ENCODE measurements at regions not wholly inside any gene's neighbourhood (a gene's known extent, or its start where the extent isn't known, plus 50 kb on each side); places are given as distances from the start of the nearest gene placed in this dataset.

DNA sequence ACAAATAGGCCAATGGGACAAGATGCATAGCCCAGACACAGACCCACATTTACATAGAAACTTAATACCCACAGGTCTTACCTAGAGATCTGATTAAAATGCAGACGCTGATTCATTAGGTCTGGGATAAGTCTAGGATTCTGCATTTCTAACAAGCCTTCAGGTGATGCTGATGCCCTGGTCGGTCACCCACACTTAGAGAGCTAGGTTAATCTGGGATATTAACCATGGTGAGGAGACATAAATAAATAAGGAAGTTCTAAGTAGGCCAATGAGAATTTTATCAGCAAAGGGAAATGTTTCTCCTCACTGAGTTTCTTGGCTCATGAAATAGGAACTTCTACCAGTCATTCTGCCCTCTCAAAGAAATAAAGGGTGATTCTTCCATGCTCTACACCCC lies 120.1 kb downstream of the BMP4 start:
- in situ Hi-C loops (cut with HindIII; ENCODE audit: low pct_unique_long_range_greater_than_20kb, low sequenced_read_pairs), result no loop called here
- peak; percentile 29 for DNase-seq (ENCODE audit: low read depth)

DNA sequence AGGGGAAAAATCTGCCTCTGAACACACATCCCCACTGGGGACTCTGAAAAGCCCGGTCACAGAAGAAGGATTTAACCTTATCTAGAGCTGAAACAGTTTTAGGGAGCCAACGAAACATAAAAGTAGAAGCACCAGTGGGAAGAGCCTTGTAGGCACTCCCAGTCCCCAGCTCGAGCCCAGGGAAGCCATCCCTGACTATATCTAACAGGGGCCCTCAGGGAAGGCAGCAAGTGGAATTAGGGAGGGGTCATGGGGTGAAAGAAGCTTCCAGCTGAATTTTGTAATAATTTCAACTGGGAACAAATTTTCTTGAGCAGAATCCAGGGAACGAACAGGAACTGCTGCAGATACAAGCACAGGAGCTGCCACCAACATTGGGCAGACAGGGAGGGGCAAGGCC lies 127.8 kb downstream of the BMP4 start:
- no peak for DNase-seq (ENCODE audit: low read depth)
- in situ Hi-C loops (cut with HindIII; ENCODE audit: low pct_unique_long_range_greater_than_20kb, low sequenced_read_pairs), result no loop called here

DNA sequence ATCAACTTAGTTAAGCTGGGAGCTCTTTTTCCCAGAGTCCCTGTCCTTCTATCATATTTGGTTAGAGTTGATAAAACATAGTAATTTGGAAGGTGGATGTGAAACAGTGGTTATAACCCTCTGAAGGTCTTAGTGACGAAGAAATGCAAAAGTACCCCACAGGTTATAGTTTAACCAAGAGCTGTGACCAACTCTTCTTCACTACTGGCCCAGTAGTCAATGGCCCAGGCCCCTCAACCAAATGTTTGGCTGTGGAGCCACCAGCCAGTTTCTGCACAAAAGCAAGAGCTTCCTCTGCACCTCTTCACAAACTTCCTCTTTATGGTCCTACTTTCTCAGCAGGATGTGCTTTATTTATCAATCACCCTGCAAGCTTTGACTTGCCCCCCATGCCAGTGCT lies 132.6 kb downstream of the BMP4 start:
- DNase-seq (ENCODE audit: low read depth), result no peak
- in situ Hi-C loops (cut with HindIII; ENCODE audit: low pct_unique_long_range_greater_than_20kb, low sequenced_read_pairs), result no loop called here

DNA sequence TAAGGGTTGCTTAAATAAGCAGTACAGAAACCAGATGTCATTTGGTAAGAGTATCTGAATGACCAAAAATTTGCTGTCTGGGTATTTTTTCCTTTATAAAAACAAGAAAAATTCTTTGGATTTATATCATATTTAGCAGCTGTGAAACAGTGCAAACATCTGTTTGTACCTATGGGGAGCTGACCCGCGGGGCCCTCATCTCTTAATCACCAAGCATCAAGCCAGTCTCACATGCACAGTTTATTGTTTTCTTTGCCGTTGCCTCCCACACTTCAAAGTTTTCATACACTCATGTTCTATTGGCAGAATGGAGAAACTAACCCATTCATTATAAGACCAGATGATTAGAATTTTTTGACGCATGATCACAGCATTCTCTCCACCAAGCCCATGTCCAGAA lies 142.2 kb downstream of the BMP4 start:
- DNase-seq (ENCODE audit: low read depth), result no peak
- in situ Hi-C loops (cut with HindIII; ENCODE audit: low pct_unique_long_range_greater_than_20kb, low sequenced_read_pairs), result no loop called here

DNA sequence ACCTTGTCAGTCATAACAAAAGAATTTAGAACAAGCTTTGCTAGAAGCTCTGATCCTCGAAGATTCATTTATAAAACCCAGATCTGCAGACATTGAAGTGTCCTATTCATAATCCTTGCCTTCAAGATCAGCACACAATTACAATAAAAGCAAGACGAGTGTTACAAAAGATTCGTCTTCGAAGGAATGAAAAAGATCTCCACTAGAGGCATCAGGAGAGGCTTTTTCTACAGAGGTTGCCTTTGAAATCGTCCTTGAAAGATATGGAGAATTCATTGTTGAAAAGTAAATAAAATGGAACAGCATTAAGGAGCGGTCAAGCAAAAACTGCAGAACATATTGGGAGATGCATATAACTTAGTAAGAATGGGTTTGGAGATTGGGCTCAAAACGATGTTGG lies 146.4 kb downstream of the BMP4 start:
- DNase-seq (ENCODE audit: low read depth), result no peak
- in situ Hi-C loops (cut with HindIII; ENCODE audit: low pct_unique_long_range_greater_than_20kb, low sequenced_read_pairs), result no loop called here

DNA sequence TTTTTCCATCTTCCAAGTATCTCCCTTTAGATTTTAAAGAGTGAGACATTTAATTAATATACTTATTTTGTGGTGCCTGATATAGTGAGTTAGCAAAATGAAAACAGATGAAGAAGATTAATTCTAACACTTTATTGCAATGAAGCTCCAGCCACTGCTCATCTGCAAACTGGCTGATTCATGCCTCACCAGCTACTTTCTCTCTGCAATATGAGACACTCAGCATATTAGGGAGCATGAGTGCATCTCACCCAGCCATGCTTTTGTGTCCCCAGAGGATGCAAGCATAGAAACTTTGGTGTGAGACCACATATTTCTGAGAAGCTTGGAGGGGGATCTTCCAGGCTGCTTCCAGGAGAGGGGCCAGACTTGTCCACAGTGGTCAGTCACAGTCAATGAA lies 148.6 kb downstream of the BMP4 start:
- in situ Hi-C loops (cut with HindIII; ENCODE audit: low pct_unique_long_range_greater_than_20kb, low sequenced_read_pairs), result no loop called here
- DNase-seq (ENCODE audit: low read depth), result no peak

DNA sequence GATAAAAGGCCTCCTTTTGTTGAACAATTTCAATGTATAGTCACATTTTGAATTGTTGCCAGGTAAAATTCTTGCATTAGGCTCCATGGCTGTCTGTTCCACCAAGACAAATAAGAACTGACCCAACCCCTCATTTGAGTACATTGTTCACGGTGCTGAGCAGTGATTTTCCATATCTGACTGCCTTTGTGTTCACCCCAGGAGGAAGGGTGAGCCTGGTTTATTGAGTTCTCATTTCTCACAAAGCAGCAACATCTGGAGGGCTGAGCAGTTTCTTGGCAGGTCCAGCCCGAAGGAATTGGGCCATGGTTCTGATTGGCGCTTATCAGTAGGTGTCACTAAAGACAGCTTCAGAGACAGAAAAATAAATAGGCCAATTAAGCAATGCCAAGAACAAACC lies 149.1 kb downstream of the BMP4 start:
- in situ Hi-C loops (cut with HindIII; ENCODE audit: low pct_unique_long_range_greater_than_20kb, low sequenced_read_pairs), result no loop called here

DNA sequence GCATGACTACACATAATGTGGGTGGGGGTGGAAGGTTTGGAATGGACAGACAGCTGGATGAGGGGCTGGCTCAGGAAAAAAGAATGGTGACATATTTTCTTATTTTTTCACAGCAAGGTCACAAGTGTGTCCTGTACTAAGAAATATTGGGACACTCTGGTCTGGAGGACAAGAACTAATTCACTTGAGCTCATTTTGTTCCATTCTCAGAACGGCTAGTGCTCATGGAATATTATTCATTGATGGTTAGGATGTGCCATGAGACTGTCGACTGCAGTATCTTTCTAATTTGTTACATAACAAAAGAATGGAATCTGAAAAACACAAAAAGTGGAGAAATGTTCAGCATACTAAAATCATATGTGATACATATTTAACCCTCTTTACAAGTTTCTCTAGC lies 149.5 kb downstream of the BMP4 start:
- in situ Hi-C loops (cut with HindIII; ENCODE audit: low pct_unique_long_range_greater_than_20kb, low sequenced_read_pairs), result no loop called here
- DNase-seq (ENCODE audit: low read depth), result no peak

More for the DNA sequence above, 149.1 kb downstream of the BMP4 start:
- no peak for DNase-seq (ENCODE audit: low read depth)

DNA sequence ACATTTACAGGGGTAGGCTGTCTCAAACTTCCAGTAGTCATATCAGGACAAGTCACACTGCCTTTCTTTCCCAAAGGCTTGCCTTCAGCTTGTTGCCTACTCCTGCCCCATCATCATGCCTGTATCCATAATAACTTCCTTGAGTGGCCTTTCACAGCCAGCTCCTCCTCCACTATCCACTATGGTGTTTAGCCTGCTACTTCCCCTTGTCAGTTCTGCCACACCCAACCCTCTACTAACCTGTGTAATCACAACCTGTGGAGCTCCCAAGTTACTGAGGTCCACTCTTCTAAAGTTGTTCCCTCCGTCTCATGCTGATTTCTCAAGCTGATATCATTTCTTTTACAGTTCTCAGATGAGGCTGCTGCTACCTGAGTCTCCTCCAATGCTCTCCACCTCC lies 159.9 kb downstream of the BMP4 start:
- in situ Hi-C loops (cut with HindIII; ENCODE audit: low pct_unique_long_range_greater_than_20kb, low sequenced_read_pairs), result no loop called here
- DNase-seq (ENCODE audit: low read depth), result no peak

DNA sequence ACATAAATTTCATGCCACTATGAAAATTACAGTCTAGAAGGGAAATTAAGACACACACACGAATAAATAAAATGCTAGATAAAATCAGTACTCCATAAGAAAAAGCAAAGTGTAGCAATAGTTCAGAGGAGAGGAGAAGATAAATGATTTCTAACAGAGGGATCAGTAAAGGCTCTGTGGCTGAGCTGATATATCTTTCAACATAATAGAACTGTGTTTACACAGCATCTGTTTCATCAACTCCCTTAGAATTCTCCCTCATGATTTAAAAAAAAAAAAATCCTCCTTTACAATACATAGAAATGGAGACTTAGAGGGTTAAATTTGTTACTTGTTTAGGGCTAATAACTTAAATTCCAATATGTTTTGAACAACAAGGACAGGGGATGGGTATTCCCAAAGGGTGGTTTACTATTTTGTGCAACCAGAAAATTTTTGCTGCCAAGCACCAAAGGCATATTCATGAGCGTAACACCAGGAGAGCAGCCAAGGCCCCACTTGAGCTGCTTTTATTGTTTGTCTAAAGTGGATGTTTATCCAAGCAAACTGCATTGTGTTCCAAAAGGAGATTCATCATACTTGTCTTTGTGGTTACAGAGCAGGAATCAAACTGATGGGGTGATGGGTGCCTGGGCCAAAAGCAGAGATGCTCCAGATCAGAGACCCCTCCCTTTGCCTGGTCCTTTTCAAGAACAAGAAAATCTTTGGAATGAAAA lies 162.7 kb downstream of the BMP4 start:
- DNase-seq (ENCODE audit: low read depth), result no peak
- in situ Hi-C loops (cut with HindIII; ENCODE audit: low pct_unique_long_range_greater_than_20kb, low sequenced_read_pairs), result no loop called here

DNA sequence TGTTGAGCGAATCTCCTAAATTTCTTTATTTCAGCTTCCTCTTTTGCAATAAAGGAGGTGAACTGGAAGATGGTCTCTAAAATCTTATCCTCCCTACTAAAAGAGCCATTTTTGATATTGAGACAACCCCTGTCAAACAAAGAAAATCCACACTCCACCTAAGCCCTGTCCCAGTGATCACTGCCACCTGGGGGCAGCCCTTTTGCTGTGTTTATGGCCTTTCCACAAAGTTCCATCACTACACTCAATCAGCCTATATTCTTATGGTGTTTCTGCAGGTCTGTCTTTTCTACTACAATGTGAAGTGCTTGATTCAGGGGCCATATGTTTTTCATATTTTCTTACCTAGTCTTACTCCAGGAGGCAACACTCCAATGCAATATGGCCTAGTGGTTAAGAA lies 163.7 kb downstream of the BMP4 start:
- in situ Hi-C loops (cut with HindIII; ENCODE audit: low pct_unique_long_range_greater_than_20kb, low sequenced_read_pairs), result no loop called here
- no peak for DNase-seq (ENCODE audit: low read depth)

DNA sequence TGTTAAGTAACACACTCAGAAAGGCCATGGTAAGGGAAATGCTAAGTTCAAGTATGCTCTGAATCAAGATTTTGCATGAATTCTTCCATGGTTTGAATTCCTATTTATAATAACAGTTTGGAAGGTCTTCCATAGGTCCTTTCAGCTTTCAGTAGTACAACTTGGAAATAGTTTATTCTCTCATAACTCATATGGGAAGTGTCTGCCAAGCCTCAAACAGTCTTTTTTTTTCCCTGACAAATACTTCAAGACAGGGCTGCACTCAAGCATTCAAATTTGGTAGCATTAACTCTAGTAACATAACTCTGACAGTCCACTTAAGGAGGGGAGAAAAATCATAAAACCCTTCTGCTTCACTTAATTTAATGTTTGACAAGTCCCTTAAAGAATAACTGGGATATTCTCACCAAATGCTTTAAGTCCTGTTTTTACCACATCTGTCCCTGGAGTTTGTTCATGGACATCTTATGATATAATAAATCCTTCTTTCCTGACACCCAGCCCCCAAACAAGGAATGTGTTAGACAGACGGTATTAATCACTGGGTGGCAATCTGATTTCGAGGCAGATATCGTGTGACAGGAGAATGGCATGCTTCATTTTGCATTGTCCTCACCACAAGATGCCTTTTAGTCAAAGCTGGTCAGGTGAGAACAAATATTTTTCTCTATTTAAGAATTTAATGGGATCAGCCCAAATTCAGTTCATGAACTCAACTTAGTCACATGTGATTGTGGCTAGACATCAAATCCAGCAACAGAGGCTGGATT lies 165.7 kb downstream of the BMP4 start:
- peak; percentile 10 for DNase-seq (ENCODE audit: low read depth)

DNA sequence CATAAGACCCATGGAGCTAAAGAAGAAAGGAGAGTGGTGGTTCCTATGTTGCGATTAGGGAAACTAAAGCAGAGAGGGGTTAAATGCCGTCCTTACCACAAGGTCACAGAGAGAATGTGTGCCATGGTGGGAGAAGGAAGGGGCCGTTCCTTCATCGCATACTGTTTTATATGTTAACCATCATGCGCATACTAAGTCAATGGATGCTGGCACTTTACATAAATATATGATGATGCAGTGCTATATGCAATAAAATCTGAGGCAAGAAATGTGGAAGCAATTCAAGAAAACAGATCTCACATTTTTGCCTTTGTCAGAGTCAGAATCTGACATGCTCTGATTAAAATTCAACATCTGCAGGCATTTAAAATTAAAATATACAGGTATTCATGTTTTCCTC lies 168.1 kb downstream of the BMP4 start:
- in situ Hi-C loops (cut with HindIII; ENCODE audit: low pct_unique_long_range_greater_than_20kb, low sequenced_read_pairs), result no loop called here
- DNase-seq (ENCODE audit: low read depth), result no peak

More for the DNA sequence above, 165.7 kb downstream of the BMP4 start:
- in situ Hi-C loops (cut with HindIII; ENCODE audit: low pct_unique_long_range_greater_than_20kb, low sequenced_read_pairs), result no loop called here

DNA sequence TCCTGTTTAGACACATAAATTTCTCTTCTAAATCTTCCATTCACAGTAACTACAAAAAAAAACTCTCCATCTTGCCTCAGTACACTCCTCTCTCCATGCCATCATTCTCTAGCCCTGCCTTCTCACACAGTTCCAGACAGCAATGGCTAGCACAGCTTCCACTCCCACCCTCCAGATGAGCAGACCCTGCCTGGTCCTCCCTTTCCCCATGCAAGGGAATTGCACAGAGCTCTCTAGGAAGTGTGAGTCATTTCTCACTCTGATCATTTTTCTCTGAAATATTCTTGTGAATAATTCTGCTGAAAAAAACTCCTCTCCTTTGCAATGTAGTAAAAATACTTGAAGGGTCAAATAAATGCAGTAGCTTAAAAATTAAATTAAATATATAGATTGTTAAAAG lies 170.6 kb downstream of the BMP4 start:
- in situ Hi-C loops (cut with HindIII; ENCODE audit: low pct_unique_long_range_greater_than_20kb, low sequenced_read_pairs), result no loop called here
- no peak for DNase-seq (ENCODE audit: low read depth)

DNA sequence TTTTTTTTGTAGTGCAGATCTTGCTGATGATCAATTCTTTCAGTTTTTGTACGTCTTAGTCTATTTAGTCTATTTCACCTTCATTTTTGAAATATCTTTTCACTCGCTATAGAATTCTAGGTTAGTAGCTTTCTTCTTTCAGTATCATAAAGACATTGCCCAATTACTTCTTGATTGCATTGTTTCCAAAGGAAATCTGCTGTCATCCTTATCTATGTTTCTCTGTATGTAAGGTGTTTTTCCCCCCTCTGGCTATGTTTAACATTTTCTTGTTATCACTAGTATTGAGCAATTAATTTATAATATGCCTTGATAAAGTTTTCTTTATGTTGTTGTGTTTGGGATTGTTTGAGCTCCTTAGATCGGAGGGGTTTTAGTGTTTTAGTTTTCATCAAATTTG lies 171.9 kb downstream of the BMP4 start:
- in situ Hi-C loops (cut with HindIII; ENCODE audit: low pct_unique_long_range_greater_than_20kb, low sequenced_read_pairs), result no loop called here
- DNase-seq (ENCODE audit: low read depth), result no peak

DNA sequence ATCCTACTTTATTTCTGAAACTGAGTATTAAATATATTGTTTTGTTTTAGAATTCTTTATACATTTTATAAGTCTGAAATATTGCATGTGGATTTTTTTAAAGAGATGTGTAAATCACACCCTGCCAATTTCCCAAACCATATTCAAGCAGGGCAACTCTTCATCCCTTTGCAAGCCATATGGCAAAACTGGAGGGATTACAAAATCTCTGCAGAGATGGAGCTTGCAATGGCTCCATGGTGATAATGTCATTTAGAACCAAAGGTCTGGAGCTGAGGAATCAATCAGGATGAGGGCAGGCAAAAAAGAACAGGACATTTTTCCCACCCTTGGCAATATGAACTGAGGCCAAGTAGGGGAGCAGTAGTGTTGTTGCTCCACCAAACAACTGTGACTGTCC lies 173.4 kb downstream of the BMP4 start:
- no peak for DNase-seq (ENCODE audit: low read depth)
- in situ Hi-C loops (cut with HindIII; ENCODE audit: low pct_unique_long_range_greater_than_20kb, low sequenced_read_pairs), result no loop called here

DNA sequence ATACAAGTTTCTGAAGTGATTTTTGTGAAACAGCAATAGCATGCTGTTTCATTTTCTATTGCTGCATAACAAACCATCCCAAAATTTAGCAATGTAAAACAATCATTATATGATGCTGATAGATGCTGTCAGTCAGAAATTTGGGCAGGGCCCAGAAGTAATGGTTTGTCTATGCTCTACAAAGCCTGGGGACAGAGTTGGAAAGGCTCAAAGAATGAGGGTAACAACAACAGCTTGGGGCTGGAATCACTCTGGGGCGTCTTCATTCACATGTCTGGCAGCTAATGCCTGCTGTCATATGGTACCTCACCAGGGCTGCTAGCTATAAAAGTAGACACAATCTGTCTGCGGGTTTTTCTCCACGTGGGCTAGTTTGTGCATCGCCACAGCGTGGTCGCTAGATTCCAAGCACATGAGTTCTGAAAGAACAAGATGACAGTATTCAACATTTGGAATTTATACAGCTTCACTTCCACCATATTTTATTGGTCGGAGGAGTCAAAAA lies 176.5 kb downstream of the BMP4 start:
- in situ Hi-C loops (cut with HindIII; ENCODE audit: low pct_unique_long_range_greater_than_20kb, low sequenced_read_pairs), result no loop called here
- DNase-seq (ENCODE audit: low read depth), result no peak

DNA sequence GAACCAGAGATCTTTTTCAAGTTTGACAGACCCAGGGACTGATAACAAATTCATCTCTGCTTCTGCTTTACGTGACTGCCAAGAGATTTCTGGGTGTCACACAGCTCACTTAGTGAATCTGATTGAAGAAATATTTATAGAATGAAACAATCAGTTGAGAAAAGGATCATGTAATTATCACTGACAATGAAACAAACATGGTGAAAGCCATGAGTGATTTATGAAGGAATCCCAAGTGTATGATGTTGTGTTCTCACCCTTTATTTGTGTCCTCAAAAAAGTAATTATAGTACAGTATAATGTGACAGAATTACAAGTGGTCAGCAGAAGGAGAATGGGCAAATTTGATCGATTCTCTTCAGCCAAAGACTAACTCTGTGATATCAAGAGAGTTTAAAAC lies 177.3 kb downstream of the BMP4 start:
- in situ Hi-C loops (cut with HindIII; ENCODE audit: low pct_unique_long_range_greater_than_20kb, low sequenced_read_pairs), result no loop called here
- DNase-seq (ENCODE audit: low read depth), result no peak

DNA sequence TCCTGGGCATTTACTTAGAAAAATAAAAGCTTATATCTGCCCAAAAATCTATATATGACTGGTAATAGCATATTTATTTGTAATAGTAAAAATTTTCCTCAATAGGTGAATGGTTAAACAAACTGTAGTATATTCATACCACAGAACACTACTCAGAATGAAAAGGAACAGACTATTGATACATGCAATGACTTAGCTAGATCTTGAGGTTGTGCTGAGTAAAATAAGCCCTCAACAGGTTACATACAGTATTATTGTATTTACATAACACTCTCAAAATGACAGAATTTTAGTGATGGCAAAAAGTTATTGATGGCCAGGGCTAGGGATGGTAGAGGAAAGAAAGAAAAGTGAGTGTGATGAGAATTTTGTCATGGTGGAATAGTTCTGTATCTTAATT lies 178.4 kb downstream of the BMP4 start:
- no peak for DNase-seq (ENCODE audit: low read depth)
- in situ Hi-C loops (cut with HindIII; ENCODE audit: low pct_unique_long_range_greater_than_20kb, low sequenced_read_pairs), result no loop called here

DNA sequence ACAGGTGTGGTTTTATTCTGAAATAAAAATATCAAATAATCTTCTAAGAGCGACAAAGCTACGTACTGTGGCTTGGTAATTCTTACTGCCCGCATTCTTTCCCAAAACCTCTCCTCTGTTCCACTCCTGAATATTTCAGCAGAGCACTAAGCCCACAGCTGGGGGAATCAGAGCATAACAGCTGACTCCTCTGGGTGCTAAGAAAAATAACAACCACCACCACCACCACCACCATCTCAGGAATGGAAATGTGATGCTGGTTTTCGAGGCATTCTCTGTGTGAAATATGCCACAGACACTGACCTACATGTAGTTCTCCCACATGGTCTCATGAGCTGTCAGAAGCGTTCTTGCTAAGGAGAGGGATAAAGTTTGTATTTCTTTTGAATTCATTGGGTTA lies 183.7 kb downstream of the BMP4 start:
- no peak for DNase-seq (ENCODE audit: low read depth)
- in situ Hi-C loops (cut with HindIII; ENCODE audit: low pct_unique_long_range_greater_than_20kb, low sequenced_read_pairs), result no loop called here
